Endothelial cell of umbilical vein (primary cell): ENCODE measurements at regions not wholly inside any gene's neighbourhood (a gene's known extent, or its start where the extent isn't known, plus 50 kb on each side); places are given as distances from the start of the nearest gene placed in this dataset.

Source experiments
- EZH2 ChIP-seq: IDR thresholded peaks from 2 replicates; pipeline ENCODE4 v1.6.1; 2012; ENCODE audit warnings: borderline replicate concordance, low read depth, mild to moderate bottlenecking, moderate library complexity, low read length, inconsistent platforms; ENCODE audit not compliant: severe bottlenecking
- GATA2 ChIP-seq: IDR thresholded peaks from 2 replicates; pipeline ENCODE4 v1.7.0; 2011; ENCODE audit warnings: low read depth, mild to moderate bottlenecking, moderate library complexity, mixed read lengths, low read length; ENCODE audit not compliant: insufficient read length, insufficient read depth
- JUN ChIP-seq: IDR thresholded peaks from 2 replicates; pipeline ENCODE4 v1.6.1; 2011; ENCODE audit warnings: borderline replicate concordance, low read depth; ENCODE audit not compliant: insufficient read length, insufficient read depth
- MYC ChIP-seq: IDR thresholded peaks from one replicate; pipeline ENCODE4 v1.6.1; 2011; ENCODE audit warnings: mild to moderate bottlenecking, low read depth, low read length
- POLR2A ChIP-seq: IDR thresholded peaks from 2 replicates; pipeline ENCODE4 v1.6.1; 2012; ENCODE audit warnings: low read depth, mild to moderate bottlenecking, control low read depth, low read length
- POLR2AphosphoS5 ChIP-seq: IDR thresholded peaks from 2 replicates; pipeline ENCODE4 v1.6.1; 2012; ENCODE audit warnings: low read depth, mild to moderate bottlenecking, control low read depth, low read length, moderate library complexity; ENCODE audit not compliant: insufficient read depth
- TF ChIP-seq, protein P1 (sequence below), 2 donors: IDR thresholded peaks; 1 replicate in 1 of 2; 2 replicates in 1 of 2; pipeline ENCODE4 v1.5.1; 2011; ENCODE audit warnings: low read length in 2 of 2, mild to moderate bottlenecking in 2 of 2, moderate library complexity in 2 of 2, control low read depth in 1 of 2, inconsistent platforms in 1 of 2, low read depth in 1 of 2; ENCODE audit not compliant: insufficient read depth in 1 of 2; ENCODE audit errors: extremely low read depth in 1 of 2
- TF ChIP-seq, protein P2 (sequence below): IDR thresholded peaks from 2 replicates; pipeline ENCODE4 v1.6.1; 2011; ENCODE audit not compliant: insufficient read depth, insufficient read length

DNA sequence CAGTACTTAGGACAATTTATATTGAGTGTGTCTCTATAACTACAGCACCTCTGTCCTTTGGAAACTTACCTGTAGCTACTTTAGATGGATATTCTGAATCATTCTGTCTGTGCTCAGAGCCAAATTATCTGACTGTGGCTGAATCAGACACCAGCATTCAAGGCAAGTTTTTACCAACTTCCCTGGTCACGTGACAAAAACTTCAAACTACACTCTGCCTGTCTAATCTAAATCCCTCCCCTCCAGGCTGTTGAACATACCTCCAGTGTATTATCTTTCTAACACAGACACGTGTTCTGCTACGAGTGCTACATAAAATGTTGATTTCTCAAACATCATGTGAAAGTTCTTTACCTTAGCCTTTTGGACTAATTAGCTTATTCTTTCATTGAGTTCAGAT, 641.2 kb upstream of the CPEB2 start:
- TF ChIP-seq, protein P1, sequence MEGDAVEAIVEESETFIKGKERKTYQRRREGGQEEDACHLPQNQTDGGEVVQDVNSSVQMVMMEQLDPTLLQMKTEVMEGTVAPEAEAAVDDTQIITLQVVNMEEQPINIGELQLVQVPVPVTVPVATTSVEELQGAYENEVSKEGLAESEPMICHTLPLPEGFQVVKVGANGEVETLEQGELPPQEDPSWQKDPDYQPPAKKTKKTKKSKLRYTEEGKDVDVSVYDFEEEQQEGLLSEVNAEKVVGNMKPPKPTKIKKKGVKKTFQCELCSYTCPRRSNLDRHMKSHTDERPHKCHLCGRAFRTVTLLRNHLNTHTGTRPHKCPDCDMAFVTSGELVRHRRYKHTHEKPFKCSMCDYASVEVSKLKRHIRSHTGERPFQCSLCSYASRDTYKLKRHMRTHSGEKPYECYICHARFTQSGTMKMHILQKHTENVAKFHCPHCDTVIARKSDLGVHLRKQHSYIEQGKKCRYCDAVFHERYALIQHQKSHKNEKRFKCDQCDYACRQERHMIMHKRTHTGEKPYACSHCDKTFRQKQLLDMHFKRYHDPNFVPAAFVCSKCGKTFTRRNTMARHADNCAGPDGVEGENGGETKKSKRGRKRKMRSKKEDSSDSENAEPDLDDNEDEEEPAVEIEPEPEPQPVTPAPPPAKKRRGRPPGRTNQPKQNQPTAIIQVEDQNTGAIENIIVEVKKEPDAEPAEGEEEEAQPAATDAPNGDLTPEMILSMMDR (IDR thresholded peaks at IDR 0.05; ENCODE audit: extremely low read depth in 1 of 2, insufficient read depth in 1 of 2, low read depth in 1 of 2, low read length in 2 of 2), result no peak
- no peak for TF ChIP-seq POLR2A
- no peak for TF ChIP-seq POLR2AphosphoS5
- no peak for TF ChIP-seq EZH2
- TF ChIP-seq, protein P2, sequence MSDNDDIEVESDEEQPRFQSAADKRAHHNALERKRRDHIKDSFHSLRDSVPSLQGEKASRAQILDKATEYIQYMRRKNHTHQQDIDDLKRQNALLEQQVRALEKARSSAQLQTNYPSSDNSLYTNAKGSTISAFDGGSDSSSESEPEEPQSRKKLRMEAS, result no peak
- no peak for TF ChIP-seq JUN
- TF ChIP-seq GATA2, result no peak
- TF ChIP-seq MYC, result no peak
